Stimulated activated CD4-positive, alpha-beta T cell treated with anti-CD3 and anti-CD28 coated beads, TNF-alpha, amount 100 ng/mL, for 48 hours (primary cell): ENCODE measurements at regions not wholly inside any gene's neighbourhood (a gene's known extent, or its start where the extent isn't known, plus 50 kb on each side); places are given as distances from the start of the nearest gene placed in this dataset.
"Not testable (repeated sequence)": the region's sequence is repeated elsewhere in the genome, so short reads cannot be mapped to it uniquely, and the experiment has no call there.

Experiments
- DNase-seq, 3 donors: peaks; one replicate each; pipeline ENCODE4 v3.0.0-alpha.2; 2020; ENCODE audit warnings: low read depth in 3 of 3

- DNase-seq = not testable (repeated sequence)
Measured at GRCh38 chr12:102666176-102666575, 185.8 kb upstream of the IGF1 start.

GRCh38 chr12:102659200-102659911 lies 179.0 kb upstream of the IGF1 start:
- no peak for DNase-seq

GRCh38 chr12:102653406-102653805 lies 173.0 kb upstream of the IGF1 start:
- DNase-seq = no peak

- DNase-seq = no peak
Measured at GRCh38 chr12:102652645-102653313, 172.4 kb upstream of the IGF1 start.

GRCh38 chr12:102645968-102646367 lies 165.6 kb upstream of the IGF1 start:
- no peak for DNase-seq

- DNase-seq = no peak
Measured at GRCh38 chr12:102643879-102644575, 163.7 kb upstream of the IGF1 start.

GRCh38 chr12:102642199-102642598 lies 161.8 kb upstream of the IGF1 start:
- no peak for DNase-seq

- DNase-seq = not testable (repeated sequence)
Measured at GRCh38 chr12:102640658-102641057, 160.3 kb upstream of the IGF1 start.

GRCh38 chr12:102638777-102639176 lies 158.4 kb upstream of the IGF1 start:
- DNase-seq = no peak

GRCh38 chr12:102633981-102634605 lies 153.7 kb upstream of the IGF1 start:
- DNase-seq = no peak

GRCh38 chr12:102631274-102631673 lies 150.9 kb upstream of the IGF1 start:
- no peak for DNase-seq

- no peak for DNase-seq
Measured at GRCh38 chr12:102629262-102629888, 149.0 kb upstream of the IGF1 start.

GRCh38 chr12:102625819-102626218 lies 145.5 kb upstream of the IGF1 start:
- no peak for DNase-seq

GRCh38 chr12:102622618-102623017 lies 142.3 kb upstream of the IGF1 start:
- DNase-seq = no peak

- no peak for DNase-seq
Measured at GRCh38 chr12:102618197-102618877, 138.0 kb upstream of the IGF1 start.

- no peak for DNase-seq
Measured at GRCh38 chr12:102616692-102617091, 136.3 kb upstream of the IGF1 start.

- DNase-seq = no peak
Measured at GRCh38 chr12:102611995-102612394, 131.6 kb upstream of the IGF1 start.

- DNase-seq = no peak
Measured at GRCh38 chr12:102609996-102610395, 129.6 kb upstream of the IGF1 start.

GRCh38 chr12:102603021-102603420 lies 122.7 kb upstream of the IGF1 start:
- DNase-seq = no peak

- no peak for DNase-seq
Measured at GRCh38 chr12:102602521-102602920, 122.2 kb upstream of the IGF1 start.

- DNase-seq = no peak
Measured at GRCh38 chr12:102601621-102602020, 121.3 kb upstream of the IGF1 start.
